OCI-LY1 (cell line): ENCODE measurements at regions not wholly inside any gene's neighbourhood (a gene's known extent, or its start where the extent isn't known, plus 50 kb on each side); places are given as distances from the start of the nearest gene placed in this dataset.

Experiments
- H2AFZ ChIP-seq: fragments of 200-600 bp; sonication (generic), shearing (Covaris generic); 2 replicates; pipeline ENCODE4 v1.6.0; 2014; ENCODE audit warnings: antibody characterized with exemption, mild to moderate bottlenecking, low read length
- H3F3A ChIP-seq: fragments of 200-600 bp; sonication (generic), shearing (Covaris generic); 2 replicates; pipeline ENCODE4 v1.6.0; 2014; ENCODE audit warnings: mild to moderate bottlenecking, antibody characterized with exemption, low read length, moderate library complexity; ENCODE audit not compliant: insufficient read depth
- H3K27ac ChIP-seq: fragments of 200-600 bp; sonication (generic); 2 replicates; pipeline ENCODE4 v1.5.1; 2014; ENCODE audit warnings: low read length, mixed run types, mild to moderate bottlenecking, low read depth; ENCODE audit not compliant: poor library complexity, severe bottlenecking
- H3K27me3 ChIP-seq: fragments of 200-600 bp; sonication (generic); 2 replicates; pipeline ENCODE4 v1.6.0; 2014; ENCODE audit warnings: antibody characterized with exemption, mild to moderate bottlenecking, low read length, moderate library complexity; ENCODE audit not compliant: insufficient read depth
- H3K36me3 ChIP-seq: fragments of 200-600 bp; sonication (generic); 2 replicates; pipeline ENCODE4 v1.6.1; 2014; ENCODE audit warnings: mild to moderate bottlenecking, antibody characterized with exemption, low read length, moderate library complexity, mixed read lengths; ENCODE audit not compliant: insufficient read depth
- H3K4me1 ChIP-seq: fragments of 200-600 bp; sonication (generic); 2 replicates; pipeline ENCODE4 v1.5.1; 2014; ENCODE audit warnings: mild to moderate bottlenecking, low read length, moderate library complexity; ENCODE audit not compliant: insufficient read depth, severe bottlenecking
- H3K4me2 ChIP-seq: fragments of 200-600 bp; sonication (generic), shearing (Covaris generic); 2 replicates; pipeline ENCODE4 v1.6.1; 2014; ENCODE audit warnings: low read length
- H3K4me3 ChIP-seq: fragments of 200-600 bp; sonication (generic); 2 replicates; pipeline ENCODE4 v1.5.1; 2014; ENCODE audit warnings: low read length, low read depth, mild to moderate bottlenecking, mixed read lengths; ENCODE audit not compliant: poor library complexity, severe bottlenecking
- H3K79me2 ChIP-seq: fragments of 200-600 bp; shearing (Covaris generic); 2 replicates; pipeline ENCODE4 v1.6.1; 2016; ENCODE audit warnings: mixed run types, low read length, mixed read lengths; ENCODE audit not compliant: insufficient read depth
- H3K9ac ChIP-seq: fragments of 200-600 bp; sonication (generic), shearing (Covaris generic); 2 replicates; pipeline ENCODE4 v1.6.1; 2014; ENCODE audit warnings: mild to moderate bottlenecking, low read length, mixed read lengths
- H3K9me2 ChIP-seq: fragments of 200-600 bp; sonication (generic), shearing (Covaris generic); 2 replicates; pipeline ENCODE4 v1.6.1; 2014; ENCODE audit warnings: low read depth, mild to moderate bottlenecking, low read length, mixed read lengths
- H3K9me3 ChIP-seq: fragments of 200-600 bp; shearing (Covaris generic); 2 replicates; pipeline ENCODE4 v1.6.1; 2014; ENCODE audit warnings: low read length, mixed read lengths
- H4K20me1 ChIP-seq: fragments of 200-600 bp; sonication (generic), shearing (Covaris generic); 2 replicates; pipeline ENCODE4 v1.6.0; 2016; ENCODE audit warnings: mild to moderate bottlenecking, low read length; ENCODE audit not compliant: insufficient read depth
- EZH2 ChIP-seq: fragments of 200-600 bp; sonication (generic), shearing (Covaris generic); IDR thresholded peaks from 2 replicates; pipeline ENCODE4 v1.8.0; 2017; ENCODE audit warnings: borderline replicate concordance, mixed run types, mild to moderate bottlenecking, antibody characterized with exemption, low read length, moderate library complexity, mixed read lengths
- TF ChIP-seq, protein P1 (sequence below): fragments of 200-600 bp; sonication (generic), shearing (Covaris generic); IDR thresholded peaks from 2 replicates; pipeline ENCODE4 v1.5.1; 2017; ENCODE audit warnings: mild to moderate bottlenecking, antibody characterized with exemption, low read length, moderate library complexity, mixed read lengths

DNA sequence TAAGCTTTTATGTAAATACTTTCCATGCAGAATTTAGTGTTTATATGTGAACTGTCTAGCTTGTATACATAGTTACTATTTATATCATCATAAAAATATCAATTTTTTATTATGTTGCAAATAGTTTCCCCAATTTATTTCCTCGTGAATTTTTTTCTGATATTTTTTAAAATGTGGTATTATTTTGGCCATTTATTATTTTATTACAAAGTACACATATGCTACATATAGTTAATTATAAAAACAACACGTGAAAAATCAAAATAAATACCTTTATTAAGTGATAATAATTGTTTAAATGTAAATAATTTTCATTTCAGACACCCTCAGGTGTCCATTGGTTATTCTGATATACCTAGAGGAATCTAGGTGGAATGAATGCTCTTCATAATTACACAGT is 1394.9 kb upstream of the PRR20A start:
- Histone ChIP-seq H3K9me3 (no peaks in the 10 kb centered on the region), H3K36me3 (no peaks in the 10 kb centered on the region), H3K27me3 (no peaks in the 10 kb centered on the region), H4K20me1 (no peaks in the 10 kb centered on the region), H2AFZ (no peak overlapping the region), H3K9me2 (no peaks in the 10 kb centered on the region), H3F3A (no peaks in the 10 kb centered on the region), H3K9ac (no peak overlapping the region), H3K4me2 (no peak overlapping the region), H3K4me3 (no peak overlapping the region), H3K27ac (no peak overlapping the region), H3K4me1 (no peaks in the 10 kb centered on the region), H3K79me2 (no peaks in the 10 kb centered on the region)
- TF ChIP-seq, protein P1, sequence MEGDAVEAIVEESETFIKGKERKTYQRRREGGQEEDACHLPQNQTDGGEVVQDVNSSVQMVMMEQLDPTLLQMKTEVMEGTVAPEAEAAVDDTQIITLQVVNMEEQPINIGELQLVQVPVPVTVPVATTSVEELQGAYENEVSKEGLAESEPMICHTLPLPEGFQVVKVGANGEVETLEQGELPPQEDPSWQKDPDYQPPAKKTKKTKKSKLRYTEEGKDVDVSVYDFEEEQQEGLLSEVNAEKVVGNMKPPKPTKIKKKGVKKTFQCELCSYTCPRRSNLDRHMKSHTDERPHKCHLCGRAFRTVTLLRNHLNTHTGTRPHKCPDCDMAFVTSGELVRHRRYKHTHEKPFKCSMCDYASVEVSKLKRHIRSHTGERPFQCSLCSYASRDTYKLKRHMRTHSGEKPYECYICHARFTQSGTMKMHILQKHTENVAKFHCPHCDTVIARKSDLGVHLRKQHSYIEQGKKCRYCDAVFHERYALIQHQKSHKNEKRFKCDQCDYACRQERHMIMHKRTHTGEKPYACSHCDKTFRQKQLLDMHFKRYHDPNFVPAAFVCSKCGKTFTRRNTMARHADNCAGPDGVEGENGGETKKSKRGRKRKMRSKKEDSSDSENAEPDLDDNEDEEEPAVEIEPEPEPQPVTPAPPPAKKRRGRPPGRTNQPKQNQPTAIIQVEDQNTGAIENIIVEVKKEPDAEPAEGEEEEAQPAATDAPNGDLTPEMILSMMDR = no peak
- TF ChIP-seq EZH2 = no peak

DNA sequence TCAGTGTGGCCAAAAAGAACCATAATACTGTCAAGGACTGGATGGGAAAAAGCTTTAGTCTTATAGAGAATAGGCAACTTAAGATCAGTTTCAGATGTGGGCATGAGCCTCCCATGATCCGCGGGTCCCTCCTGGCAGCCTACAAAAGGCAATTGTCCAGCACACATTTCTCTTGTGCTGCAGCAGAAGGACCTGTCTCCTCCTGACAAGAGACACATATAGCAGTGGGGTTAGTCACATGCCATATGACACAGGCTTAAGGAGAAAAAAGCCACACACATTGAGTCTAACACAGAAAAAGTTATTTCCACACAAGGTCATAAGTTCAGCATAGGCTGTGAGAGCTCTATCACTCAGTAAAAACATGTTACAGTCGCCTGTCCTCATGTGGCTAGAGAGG is 1378.7 kb upstream of the PRR20A start:
- no peak for TF ChIP-seq EZH2
- TF ChIP-seq, protein P1 = no peak
- Histone ChIP-seq H3K4me3 (no peak overlapping the region), H3F3A (no peaks in the 10 kb centered on the region), H3K4me1 (no peaks in the 10 kb centered on the region), H3K27ac (no peak overlapping the region), H3K4me2 (no peak overlapping the region), H3K79me2 (no peaks in the 10 kb centered on the region), H2AFZ (no peak overlapping the region), H3K9me2 (no peaks in the 10 kb centered on the region), H3K36me3 (no peaks in the 10 kb centered on the region), H3K27me3 (no peaks in the 10 kb centered on the region), H3K9ac (no peak overlapping the region), H3K9me3 (no peaks in the 10 kb centered on the region), H4K20me1 (no peaks in the 10 kb centered on the region)

GRCh38 chr13:55777612-55778011 is 1363.1 kb upstream of the PRR20A start:
- Histone ChIP-seq H3F3A (no peaks in the 10 kb centered on the region), H3K4me3 (no peak overlapping the region), H3K79me2 (no peaks in the 10 kb centered on the region), H3K27me3 (no peaks in the 10 kb centered on the region), H3K4me1 (no peaks in the 10 kb centered on the region), H2AFZ (no peak overlapping the region), H3K36me3 (no peaks in the 10 kb centered on the region), H3K9me2 (no peaks in the 10 kb centered on the region), H3K4me2 (no peak overlapping the region), H3K27ac (no peak overlapping the region), H3K9me3 (no peaks in the 10 kb centered on the region), H4K20me1 (no peaks in the 10 kb centered on the region), H3K9ac (no peak overlapping the region)
- TF ChIP-seq, protein P1 = no peak
- TF ChIP-seq EZH2 = no peak
